Panc1 (cell line): ENCODE measurements at regions not wholly inside any gene's neighbourhood (a gene's known extent, or its start where the extent isn't known, plus 50 kb on each side); places are given as distances from the start of the nearest gene placed in this dataset.
"Not testable (repeated sequence)": the region's sequence is repeated elsewhere in the genome, so short reads cannot be mapped to it uniquely, and the experiment has no call there.

ENCODE experiments used
- CTCF ChIP-seq: fragments of 450-650 bp; IDR thresholded peaks from 2 replicates; pipeline ENCODE4 v1.5.1; 2017; ENCODE audit warnings: mild to moderate bottlenecking
- POLR2AphosphoS5 ChIP-seq: IDR thresholded peaks from 2 replicates; pipeline ENCODE4 v1.6.1; 2012; ENCODE audit warnings: mild to moderate bottlenecking, low read depth, low read length, moderate library complexity

DNA sequence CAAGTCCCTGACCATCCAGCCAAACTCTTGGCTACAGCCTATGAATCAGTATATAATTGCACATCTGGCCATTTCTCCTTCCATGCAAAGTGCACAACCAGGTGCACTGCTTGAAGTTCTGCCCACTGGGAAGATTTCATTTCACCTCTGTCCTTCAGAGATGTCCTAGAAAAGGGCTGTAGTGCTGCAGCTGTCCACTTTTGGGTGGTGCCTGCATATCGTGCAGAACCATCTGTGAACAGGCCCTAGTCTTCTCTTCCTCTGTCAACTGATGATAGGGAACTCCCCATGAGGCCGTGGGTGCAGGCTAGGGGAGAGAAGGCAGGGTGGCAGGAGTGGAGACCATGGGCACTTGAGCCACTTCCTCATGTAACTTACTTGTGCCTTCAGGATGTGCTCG is 470.6 kb upstream of the RGS6 start:
- not testable (repeated sequence) for TF ChIP-seq POLR2AphosphoS5, CTCF
